HG03097 (cell line): ENCODE measurements at regions not wholly inside any gene's neighbourhood (a gene's known extent, or its start where the extent isn't known, plus 50 kb on each side); places are given as distances from the start of the nearest gene placed in this dataset.

ENCODE experiments used
- ATAC-seq: cut with Tn5 transposase; IDR thresholded peaks from one replicate; pipeline ENCODE4 v1.9.1; 2021; ENCODE audit not compliant: unreplicated experiment, low FRiP score

DNA sequence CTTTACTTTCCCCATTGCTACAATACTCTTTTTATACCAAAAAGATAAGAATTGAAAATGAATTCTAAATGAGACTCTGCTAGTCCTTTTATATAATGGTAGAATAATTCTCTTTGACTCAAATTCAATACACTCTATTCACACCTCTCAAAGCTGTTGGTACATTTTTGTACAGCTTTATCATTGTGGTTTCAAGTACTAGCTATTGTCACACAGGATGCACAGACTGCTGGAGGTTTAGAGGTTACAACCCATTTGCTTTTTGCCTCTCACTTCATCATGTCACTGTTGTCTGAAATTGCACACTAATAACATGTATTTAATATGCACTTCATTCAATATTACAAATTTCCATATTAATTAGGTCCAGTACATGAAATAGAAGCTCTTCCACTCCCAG lies 442.2 kb upstream of the ARID1B start:
- ATAC-seq: no peak

DNA sequence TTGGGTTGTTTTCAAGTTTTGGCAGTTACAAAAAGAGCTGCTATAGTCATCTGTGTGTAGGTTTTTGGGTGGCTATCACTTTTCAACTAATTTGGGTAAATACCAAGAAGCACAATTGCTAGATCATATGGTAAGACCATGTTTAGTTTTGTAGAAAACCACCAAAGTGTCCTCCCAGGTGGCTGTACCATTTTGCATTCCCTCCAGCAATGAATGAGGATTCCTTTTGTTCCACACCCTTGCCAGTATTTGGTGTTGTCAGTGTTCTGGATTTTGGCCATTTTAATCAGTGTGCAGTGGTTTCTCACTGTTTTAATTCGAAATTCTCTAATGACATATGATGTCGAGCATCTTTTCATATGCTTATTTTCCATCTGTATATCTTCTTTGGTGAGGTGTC lies 457.5 kb upstream of the ARID1B start:
- ATAC-seq: no peak

DNA sequence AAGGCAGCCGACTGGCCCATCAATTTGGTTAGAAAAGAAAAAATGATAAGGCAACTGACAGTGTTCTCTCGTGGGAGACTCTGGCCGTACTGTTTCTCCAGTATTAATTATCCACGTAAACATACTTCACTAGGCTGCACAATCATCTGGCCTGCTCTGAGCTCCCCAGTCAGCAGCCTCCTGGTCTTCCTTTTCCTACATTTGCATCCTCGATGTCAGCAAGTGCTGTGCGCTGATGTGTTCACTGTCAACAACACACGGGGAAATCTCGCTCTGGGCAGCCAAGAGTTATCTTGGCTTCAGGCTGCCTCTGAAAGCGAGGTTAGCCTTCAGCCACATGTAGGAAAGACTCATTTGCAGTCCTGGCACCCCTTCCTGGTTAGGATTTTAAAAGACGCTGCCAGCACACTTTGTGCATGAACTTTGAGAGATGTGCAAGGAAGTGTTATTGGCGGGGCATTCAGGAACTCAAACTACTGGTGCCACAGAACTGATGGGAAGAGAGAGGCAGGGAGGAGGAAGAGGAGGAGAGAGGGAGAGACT lies 460.5 kb upstream of the ARID1B start:
- ATAC-seq: no peak

DNA sequence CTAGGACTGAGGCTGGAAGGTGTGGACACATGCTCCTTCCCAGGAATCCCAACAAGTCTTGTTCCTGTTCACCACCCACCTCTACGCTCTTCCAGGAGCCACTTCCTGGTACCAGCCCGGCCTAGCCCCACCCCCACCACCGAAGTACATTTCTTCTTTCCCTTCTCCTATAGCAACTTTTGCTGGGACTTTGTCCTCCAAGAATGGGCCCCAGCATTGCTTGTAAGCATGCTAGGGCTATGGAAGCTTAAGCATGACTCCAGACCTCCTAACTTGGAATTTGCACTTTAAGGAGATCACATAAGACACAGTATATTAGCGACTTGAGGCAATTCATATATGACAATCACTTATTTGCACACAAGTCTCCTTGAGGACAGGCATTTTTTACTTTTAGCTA lies 462.0 kb upstream of the ARID1B start:
- ATAC-seq: no peak

DNA sequence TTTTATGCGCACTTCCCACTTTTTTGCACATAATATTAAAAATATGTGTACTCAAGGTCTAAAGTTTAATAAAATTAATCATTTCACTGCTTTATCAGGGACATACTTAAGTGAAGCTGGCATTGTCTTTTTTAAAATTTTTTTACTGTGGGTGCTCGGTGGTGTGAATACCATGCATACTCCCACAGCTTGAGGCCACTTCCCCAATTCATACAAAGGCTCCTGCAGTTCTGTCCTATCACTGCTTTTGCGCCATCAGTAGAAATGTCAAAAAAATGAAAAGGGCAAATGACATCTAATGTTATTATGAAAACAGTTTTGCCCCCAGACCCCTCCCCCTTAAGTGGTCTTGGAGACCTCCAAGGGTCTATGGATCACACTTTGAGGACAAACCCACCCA lies 464.1 kb upstream of the ARID1B start:
- ATAC-seq: no peak

DNA sequence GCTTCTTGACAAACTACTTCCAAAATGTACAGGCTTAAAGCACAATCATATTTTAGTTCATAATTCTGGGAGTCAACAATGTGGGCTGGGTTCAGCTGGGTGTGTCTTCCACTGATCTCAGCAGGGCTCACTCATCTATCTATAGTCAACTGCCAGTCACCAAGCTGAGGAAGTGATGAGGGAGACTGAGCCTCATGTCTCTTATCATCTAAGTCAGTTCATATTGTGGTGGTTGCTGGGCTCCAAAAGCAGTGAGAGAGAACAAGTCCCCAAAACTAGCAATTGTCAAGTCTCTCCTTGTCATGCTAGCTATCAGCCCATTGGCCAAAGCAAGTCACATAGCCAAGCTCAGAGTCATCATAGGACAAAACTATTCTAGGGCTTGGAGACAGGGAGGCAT lies 465.9 kb upstream of the ARID1B start:
- no peak for ATAC-seq

DNA sequence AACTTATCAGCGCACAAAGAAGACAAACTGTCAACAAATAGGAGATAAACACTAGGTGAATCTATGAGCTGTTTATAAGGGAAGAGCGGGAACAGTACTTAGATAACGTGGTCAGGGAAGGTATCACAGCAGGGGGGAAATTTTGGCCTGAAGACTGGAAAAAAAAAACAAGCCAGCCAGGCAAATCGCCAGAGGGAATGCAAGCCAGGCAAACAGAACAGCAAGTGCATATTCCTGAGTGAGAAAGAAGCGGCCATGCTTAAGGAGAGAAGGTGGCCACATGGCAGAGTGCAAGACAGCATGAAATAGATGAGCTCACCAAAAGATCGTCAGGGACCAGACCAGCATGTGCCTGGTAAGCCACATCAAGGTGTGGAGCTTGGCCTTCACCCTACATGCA lies 466.5 kb upstream of the ARID1B start:
- ATAC-seq: no peak

DNA sequence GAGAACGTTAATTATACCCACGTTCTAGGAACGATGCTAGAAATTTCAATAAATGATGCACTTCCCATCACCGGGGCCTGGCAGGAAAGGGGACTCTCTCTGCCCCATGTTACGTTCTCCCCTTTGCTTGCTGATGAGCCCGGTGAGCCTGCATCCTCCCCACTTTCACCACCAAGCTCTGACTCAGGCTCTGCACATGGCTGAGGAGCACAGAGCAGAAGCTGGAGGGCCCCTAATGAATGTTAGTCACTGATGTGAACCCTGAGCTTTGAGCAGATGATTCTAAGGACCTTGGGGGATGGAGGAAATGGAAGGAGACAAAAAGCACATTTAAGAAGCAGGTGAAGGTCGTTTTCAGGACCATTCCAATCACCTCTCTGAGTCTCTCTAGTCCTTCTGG lies 468.2 kb upstream of the ARID1B start:
- ATAC-seq: no peak

DNA sequence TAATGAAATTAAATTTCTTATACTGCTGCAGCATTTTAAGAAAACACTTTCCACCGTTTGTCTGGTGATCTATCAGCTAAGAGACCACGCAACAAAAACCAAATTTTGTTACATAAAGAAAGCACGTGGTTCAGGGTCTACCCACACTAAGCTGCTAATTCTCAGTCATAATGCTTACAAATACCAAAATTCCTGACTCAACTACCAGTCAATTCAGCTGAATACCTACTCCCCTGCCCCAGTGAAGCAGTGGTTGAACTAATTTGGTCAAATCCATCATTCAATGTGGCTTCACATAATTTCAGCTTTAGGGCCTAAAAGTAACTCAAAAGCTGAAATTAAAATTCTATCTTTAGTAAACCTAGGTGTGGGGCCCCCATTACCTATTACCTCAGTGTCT lies 468.6 kb upstream of the ARID1B start:
- no peak for ATAC-seq

DNA sequence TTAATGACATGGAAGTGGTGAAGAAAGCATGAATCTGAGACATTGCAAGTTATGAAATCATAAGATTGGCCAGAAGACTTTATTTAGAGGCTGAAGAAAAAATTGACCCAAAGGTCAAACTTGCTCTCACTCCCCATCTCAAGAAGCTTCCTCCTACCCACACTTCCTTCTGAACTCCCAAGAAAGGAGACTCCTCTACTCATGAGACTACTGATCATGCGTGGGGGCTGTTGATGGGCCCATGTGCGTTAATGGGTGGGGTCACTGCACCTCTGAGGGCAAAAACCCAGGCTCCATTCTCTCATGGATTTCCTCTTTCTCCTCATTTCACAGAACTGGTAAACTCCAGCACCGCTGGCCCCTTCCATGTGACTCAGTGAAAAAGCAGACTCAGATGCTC lies 470.6 kb upstream of the ARID1B start:
- no peak for ATAC-seq

DNA sequence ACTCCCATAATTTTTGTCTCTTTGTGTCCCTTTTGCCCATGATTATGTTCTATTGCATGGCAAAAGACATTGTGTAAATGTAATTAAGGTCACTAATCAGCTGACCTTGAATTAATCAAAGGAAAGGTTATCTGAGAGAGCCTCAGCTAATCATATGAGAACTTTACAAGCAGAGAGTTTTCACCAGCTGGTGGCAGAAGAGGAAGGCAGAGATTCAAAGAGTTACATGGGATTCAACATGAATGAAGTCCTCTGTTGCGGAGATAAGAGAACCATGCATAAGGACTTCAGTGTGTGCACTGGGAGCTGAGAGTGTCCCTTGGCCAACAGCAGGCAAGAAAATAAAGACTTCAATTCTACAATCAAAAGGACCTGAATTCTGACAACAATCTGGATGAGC lies 494.1 kb upstream of the ARID1B start:
- no peak for ATAC-seq

DNA sequence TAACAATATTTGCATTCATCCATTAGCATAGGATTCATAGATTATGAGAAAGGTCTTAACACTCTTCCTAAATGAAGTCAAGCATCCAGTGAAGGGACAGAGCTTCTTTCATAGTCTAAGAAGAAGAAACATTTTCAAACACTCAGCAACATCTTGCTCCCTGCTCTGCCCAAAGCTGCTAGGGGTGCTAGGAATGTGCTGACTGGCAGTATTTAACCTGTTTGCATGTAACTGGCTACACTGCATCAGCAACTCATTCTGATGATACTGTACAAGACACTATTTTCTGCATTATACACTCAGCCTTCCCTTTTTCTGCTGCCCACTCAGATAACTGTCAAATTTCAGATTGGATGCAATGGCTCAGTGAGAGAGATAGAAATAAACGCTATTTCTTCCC lies 495.1 kb upstream of the ARID1B start:
- no peak for ATAC-seq

DNA sequence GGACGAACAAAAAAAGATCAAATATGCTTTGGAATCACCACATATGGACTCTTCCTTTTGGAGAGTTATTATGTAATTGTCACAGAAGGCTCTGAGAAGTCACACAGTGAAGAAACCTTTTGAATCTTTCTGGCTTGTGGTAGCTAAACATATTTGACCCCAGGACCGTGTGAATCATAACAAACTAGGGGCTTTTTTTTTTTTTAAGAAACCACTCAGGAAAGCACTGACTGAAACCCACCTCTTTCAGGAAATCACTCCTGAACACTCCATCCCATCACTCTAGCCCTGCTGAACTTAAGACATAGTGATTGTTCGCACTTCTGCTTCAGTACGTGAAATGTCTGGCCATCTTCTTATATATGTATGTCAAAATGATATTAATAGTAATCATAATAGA lies 495.9 kb upstream of the ARID1B start:
- no peak for ATAC-seq

DNA sequence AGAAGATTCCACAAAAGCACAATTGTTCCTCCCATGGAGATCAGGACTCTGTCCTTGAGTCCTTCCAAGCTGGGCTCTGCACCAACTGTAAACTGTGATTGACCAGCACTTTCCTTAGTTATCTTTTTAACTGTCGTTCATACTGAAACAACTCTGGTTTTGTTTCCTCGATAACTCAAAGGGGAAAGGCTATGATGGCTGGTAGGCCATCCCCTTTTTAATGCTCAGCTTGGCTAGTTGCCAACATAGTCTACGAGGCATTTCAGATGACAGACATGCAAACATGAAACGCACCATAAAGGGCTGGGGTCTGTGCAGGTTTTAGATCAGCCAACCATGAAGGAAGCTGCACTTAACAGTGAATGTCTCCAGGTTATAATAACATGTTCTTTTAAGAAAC lies 497.1 kb upstream of the ARID1B start:
- no peak for ATAC-seq

DNA sequence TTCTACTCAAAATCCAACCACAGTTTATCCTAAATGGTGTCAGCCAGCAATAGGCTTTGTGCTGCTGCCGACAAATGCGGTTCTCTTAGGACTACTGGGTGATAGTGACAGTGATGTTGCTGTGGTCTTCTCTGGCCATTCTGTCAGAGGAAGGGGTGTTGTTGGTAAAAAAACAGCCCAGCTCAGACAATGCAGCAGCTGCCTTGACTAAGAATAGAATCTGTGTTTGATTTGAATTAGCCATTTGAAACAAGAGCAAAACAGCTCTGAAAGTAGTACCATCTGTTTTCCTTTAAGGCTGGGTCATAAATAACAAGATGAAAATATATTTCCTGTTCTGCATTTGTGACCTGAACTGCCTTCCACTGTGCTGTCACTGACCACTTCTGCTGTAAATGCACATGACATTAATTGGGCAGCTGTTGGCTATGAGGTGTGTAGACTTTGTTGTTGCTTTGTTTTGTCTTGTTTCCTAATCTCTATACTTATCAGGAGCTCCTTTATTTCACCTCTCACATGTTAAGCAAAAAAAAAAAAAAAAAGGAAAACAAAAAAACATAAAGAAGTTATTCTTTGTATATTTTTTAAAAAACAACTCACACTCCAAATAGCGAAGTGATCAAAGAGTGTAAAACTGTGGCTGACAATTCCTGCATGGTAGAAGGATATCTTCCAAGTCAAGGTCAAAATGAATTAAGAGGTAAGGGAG lies 497.8 kb upstream of the ARID1B start:
- peak; percentile 53 for ATAC-seq

DNA sequence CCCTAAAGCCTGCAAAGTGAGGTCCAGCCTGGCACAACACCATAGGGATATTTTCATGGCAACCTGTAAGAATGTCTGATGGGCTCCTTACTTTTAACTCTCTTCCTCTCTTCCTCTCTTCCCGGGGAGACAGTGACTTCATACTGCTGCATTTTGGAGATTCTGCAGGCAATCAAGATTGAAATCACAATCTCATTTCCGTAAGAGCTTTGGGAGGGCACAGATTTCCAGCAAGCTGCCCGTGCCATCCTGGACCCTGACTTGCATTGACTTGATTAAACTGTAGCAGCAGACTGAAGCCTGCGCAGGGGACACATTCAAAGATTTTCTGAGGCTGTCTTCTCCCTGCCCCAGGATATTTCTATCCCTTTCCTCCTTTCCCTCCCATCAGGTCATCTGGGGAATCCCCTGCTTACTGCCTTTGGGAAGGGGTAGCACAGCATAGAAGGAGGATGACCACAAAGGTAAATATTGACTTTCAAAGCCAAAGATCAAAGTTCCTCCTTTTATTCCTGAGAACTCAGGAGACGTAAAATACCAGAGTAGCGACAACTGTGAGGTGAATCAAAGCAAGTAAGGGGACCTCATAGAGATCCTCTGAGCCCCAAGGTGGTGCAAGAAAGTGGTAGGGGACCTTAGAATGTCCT lies 504.0 kb upstream of the ARID1B start:
- ATAC-seq: no peak

DNA sequence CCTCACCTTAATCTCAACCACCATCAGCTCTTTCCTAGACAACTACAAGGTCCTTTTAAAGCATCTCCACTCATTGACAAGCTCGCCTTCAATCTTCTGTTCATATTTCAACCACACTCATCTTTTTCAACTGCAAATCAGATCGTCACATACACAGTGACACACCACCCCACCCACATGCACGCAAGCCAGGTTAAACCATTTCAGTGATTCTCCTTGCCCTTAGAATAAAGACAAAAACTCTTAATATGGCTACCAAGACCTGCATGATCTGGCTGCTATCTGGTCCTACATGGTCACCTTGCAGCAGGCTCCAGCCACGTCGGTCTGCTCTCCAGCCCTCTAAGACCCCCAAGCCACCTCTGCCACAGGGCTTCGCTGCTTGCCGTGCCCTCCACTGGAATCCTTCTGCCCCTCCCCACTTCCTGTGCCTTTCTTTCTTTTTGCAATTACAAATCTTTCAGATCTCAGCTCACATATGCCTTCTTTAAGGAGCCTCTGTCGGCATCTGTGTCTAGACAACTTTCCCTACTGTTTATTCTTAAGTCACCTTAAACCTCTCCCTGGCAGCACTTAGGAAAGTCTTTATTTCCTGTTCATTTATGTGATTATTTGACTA lies 507.3 kb upstream of the ARID1B start:
- no peak for ATAC-seq

DNA sequence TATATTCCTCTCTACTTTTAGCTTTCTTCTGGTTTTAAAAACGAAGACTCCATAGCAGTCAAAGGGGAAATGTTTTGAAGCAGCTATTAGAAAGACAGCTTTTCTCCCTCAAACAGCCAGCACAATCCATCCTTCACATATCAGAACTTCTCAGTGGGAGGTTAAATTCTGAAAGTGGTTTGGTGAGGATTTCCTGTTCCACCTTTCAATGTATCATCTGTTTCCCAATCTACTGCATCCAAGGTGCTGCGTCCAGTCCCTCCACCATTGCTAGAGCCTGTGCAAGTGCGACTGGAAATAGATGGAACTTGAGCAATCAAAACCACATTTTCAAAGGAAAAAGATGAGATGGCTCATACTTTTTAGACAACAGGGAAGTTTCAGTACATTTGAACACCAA lies 508.3 kb upstream of the ARID1B start:
- no peak for ATAC-seq

DNA sequence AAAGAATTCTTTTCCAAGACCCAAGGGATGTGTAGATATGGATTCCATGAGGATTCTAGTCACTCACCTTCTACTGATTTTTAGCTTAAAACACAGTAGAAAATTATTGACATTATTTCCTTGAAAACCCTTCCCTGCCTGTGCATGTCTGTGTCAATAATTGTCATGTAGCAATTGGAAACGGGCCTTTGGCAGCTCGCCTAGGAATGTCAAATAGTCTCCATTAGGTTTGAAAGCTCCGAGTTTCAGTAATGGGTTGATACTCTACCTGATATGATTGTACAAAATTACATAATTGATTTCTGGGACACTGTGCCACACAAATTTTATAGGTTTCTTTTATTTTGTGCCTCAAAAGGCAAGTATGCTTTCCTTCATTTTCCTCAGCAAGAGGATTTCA lies 515.2 kb upstream of the ARID1B start:
- ATAC-seq: no peak

DNA sequence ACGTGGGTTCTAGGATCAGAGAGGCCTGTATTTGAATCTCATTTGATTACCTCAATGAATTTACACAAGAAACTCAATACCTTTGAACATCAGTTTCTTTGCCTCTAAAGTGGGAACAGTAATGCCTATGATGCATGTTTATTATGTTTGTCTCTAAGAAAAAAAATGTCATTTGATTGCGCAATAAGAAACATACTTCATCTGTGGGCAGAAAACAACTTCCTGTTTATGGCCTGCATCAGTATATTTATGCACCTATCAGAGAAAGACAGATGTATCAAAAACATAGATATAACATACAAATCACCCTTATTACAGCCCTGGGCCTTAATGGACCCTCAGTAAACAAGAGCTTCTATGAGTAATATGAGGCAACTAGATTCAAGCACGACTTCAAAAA lies 516.4 kb upstream of the ARID1B start:
- no peak for ATAC-seq

DNA sequence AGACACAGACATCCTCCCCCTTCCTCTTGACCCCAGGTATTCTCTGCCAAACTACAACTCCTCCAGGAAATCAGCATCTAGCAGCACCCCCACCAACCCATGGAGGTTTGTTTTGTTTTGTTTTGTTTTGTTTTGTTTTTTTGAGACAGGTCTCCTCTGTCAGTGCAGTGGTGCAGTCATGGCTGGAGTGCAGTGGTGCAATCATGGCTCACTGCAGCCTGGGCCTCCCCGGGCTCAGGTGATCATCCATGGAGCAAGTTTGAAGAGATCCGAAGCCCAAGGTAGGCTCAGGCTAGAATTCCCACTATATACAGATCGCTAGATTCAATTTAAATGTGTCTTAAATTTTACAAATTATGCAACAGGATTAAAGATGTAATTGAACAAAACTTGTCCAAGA lies 518.2 kb upstream of the ARID1B start:
- no peak for ATAC-seq

DNA sequence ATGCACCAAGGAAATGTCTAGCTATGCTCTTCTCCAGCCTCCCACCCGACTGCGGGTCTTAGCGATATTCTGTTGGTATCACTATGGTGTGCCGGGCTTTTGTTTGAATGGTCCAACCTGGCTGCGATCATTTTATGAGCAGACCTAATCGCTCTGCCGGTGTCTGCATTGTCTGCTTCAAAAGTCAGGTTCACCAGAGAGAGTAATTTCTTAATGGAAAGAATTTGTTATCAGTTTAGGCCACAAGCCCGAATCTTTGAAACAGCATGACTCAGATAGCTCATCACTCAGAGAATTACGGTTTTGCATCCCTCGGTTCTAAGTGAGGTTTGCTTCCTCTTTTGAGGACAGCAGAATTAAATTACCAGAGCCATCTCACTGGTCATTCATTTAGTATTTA lies 521.0 kb upstream of the ARID1B start:
- no peak for ATAC-seq
